NCI-H1436 (cell line): ENCODE measurements at regions not wholly inside any gene's neighbourhood (a gene's known extent, or its start where the extent isn't known, plus 50 kb on each side); places are given as distances from the start of the nearest gene placed in this dataset.

Experiments
- DNase-seq: peaks from one replicate; lab custom pipeline; 2025; lab: John Stamatoyannopoulos, UW

DNA sequence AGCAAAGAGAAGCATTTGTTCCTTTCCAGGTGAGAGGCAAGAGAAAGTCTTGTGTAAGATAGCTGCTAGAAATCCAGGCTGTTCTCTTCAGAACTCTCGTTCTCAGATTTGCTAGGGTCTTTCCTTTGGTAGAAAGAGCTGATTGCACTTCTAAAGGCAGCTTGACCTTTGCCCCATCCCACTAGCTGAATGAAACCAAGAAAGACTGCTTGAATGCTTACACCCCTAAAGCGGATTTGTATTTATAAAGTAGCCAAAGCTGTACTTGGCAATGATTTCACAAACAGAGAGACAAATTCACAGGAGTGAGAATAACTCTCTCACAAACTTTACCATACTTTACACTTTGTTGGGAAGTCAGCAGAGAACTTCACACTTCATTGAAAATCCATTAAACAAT lies 424.1 kb downstream of the TTLL7 start:
- no peak for DNase-seq

DNA sequence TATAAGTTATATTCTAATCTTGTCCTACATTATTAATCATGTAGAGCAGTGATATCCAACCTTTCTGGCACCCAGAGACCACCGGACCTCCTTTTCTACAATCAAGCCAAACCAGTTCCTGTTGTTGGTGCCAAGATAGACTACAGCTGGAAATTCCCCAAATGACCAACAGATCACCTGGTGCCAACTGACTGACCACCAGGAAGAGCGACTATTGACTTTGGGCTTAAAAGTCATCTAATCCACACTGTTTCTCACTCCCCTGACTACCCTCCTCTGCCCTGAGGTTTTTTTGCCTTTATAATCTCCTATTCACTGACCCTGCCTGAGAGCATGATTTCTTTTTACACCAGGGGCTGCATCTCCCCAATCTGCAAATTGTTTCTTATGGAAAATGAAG lies 425.2 kb downstream of the TTLL7 start:
- no peak for DNase-seq

DNA sequence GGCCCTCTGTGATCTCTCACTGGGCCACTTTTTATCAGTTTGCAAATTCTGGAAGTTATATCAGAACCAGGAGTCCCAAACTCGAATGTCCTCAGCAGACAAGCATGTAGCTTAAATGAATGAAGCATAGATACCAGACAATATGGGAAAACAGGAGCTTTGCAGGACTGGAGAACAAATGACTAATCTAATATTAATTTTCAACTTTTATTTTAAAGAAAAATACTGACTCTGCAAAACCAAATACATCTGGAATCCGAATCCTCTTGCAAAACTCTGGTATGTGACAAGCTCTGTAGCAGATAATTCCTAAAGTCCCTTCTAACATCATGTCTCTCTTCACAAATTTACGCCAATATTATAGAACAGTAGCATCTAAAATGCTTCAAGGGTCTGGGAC lies 427.4 kb downstream of the TTLL7 start:
- no peak for DNase-seq

DNA sequence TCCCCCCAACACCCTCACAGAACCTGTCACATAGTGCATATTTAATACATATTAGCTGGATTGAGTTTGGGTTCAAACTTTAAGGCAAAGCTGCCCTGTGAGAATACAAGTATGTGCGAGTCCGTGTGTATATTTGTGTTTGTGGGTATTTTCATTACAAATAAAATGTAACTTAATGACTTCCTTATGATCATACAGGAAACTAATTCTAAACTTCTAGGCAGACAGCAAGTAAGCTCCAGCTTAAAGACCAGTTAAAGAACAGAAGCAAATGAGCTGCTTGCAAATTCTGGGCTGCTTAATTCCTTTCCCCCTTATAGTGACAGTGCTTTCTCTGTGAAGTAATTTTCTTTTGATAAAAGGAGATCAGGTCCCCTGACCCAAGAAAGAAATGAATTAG lies 437.6 kb downstream of the TTLL7 start:
- no peak for DNase-seq

GRCh38 chr1:83559129-83559840 lies 439.6 kb downstream of the TTLL7 start:
- no peak for DNase-seq

DNA sequence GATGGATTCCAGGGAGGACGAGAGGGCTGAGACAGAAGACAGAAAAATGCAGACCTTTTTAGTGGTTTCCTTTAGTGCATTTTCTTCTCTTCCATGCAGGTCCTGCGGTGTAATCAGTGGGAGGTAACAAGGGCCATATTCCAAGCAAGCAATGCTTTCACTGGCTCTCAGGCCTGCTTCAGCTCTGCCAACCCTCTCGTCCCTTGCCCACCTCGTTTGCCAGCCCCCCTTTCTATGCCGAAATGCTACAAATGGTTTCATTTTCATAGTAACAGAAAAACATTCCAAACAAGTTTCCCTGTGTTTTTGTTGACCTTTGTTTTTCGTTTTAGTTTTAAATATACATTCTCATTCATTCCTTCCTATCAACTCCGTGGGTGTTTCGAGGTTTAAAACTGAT lies 443.1 kb downstream of the TTLL7 start:
- DNase-seq, result no peak

DNA sequence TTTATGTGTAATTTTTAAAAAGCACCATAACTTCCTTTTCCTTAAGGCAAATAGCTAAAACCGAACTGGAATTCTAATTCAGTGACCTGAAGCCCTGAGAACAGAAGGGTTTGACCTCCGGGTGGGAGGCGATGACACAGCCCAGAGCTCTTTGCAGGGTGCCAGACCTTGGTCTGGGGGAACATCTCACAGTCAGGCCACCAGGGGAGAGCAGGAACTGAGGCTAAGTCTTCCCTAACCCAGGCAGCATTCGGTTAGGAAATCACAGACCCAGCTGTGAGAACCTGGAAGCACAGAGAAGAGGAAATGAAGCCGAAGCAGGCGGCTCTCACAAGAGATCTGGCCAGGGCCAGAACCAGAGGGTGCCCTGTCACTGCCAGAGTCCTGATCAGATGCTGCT lies 444.8 kb downstream of the TTLL7 start:
- no peak for DNase-seq

DNA sequence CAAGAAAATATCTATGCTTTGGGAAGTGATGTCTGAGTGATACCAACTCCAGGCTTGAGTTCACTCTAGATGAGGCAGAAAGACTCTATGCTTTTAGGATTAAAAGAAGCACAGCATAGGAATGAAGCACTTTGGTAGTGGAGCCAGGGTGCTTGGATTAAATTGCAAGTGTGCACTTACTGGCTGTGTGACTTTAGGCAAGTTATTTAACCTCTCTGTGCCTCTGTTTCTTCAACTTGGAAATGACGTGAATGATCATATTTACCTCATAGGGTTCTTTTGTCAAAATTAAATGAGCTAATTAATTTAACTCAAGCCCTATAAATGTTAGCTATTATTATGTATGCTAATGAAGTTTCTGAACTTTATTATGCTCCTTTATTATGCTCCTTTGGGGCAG lies 446.1 kb downstream of the TTLL7 start:
- no peak for DNase-seq

DNA sequence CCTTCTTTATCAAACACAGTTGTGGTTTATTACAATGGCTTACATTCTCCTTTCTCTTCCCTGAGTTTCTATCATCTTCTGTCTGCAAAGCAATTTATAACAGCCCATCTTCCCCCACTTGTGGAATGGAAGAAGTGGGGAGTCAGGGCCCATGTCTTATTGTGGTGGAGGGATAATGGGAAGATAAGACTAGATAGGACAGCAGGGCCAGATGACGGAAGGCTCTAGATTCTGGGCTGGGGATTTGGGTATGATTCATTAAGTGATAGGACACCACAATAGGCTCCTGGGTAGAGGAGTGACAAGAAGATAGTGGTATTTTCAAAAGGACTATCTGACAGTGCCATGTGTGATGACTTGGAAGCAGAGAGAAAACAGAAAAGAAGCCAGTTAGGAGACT lies 450.6 kb downstream of the TTLL7 start:
- DNase-seq, result no peak

GRCh38 chr1:83547901-83548300 lies 451.0 kb downstream of the TTLL7 start:
- no peak for DNase-seq

DNA sequence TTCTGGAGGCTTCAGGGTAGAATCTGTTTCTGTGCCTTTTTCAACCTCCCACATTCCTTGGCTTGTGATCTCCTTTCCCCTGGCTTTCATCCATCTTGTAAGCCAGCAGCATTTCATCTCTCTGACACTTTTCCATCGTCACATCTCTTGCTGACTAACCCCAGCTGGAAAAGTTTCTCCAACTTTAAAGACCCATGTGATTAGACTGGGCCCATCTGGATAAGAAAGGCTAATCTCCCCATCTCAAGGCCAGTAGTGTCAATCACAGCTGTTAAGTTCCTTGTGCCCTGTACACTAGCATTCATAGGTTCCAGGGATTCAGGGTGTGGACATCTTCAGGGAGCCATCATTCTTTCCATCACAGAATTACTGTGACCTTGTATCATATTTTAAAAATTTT lies 452.1 kb downstream of the TTLL7 start:
- DNase-seq, result no peak

DNA sequence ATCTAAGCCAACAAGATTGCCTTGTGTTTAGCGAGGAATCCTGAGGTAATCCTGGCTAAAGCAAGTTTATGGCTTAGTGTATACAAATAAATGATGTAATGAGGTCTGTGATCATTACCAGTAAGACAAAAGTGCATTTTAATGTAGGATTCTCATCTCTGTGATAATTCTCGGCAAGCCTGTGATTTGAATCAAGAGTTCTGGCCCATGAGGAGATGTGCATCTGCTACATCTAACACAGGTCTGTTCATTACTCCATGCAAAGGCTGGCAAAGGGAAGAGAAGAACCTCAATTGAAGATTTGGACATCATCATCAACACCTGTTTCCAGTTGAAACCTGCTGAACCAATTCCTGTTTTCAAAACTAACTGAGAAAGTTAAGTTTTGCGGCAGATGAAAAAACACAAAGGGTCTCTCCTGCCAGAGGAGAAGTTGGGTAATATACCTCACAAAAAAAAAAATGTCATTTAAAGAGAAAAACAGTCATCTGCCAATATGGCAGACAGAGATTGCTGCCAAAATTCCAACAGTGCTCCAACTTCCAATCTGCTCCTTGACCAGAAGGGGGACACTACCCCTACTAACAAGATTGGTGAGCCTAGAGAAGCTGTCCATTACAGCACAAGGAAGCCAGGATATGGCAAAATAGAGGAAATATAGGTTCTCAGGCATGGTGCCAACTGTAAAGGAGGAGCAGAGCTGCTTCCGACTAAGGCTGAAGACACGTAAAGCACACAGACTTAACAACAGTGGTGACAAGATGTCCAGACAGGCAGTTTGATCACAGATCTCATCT lies 453.7 kb downstream of the TTLL7 start:
- no peak for DNase-seq

GRCh38 chr1:83543222-83543973 lies 455.5 kb downstream of the TTLL7 start:
- no peak for DNase-seq

GRCh38 chr1:83531521-83532309 lies 467.2 kb downstream of the TTLL7 start:
- DNase-seq, result no peak

DNA sequence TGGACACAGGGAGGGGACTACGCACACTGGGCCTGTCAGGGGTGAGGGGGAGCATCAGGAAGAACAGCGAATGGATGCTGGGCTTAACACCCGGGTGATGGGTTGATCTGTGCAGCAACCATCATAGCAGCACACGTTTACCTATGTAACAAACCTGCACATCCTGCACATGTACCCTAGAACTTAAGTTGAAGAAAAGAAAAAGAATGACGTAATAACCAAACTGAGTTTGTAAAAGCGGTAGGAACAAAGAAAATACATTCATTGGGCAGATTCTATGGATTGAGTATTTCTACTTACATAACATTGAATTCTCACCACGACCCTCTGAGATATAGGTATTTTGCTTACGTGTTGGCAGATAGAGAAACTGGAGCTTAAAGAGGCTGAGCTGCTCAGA lies 468.4 kb downstream of the TTLL7 start:
- DNase-seq, result no peak

GRCh38 chr1:83527987-83528386 lies 470.9 kb downstream of the TTLL7 start:
- DNase-seq, result no peak

GRCh38 chr1:83520797-83521196 lies 478.1 kb downstream of the TTLL7 start:
- no peak for DNase-seq

GRCh38 chr1:83516369-83516768 lies 482.6 kb downstream of the TTLL7 start:
- DNase-seq, result no peak

GRCh38 chr1:83515578-83516154 lies 483.3 kb downstream of the TTLL7 start:
- DNase-seq, result no peak

GRCh38 chr1:83512373-83513193 lies 486.3 kb downstream of the TTLL7 start:
- peak; percentile 3 for DNase-seq
